ENCODE measurements at regions not wholly inside any gene's neighbourhood (a gene's known extent, or its start where the extent isn't known, plus 50 kb on each side); places are given as distances from the start of the nearest gene placed in this dataset.

DNA sequence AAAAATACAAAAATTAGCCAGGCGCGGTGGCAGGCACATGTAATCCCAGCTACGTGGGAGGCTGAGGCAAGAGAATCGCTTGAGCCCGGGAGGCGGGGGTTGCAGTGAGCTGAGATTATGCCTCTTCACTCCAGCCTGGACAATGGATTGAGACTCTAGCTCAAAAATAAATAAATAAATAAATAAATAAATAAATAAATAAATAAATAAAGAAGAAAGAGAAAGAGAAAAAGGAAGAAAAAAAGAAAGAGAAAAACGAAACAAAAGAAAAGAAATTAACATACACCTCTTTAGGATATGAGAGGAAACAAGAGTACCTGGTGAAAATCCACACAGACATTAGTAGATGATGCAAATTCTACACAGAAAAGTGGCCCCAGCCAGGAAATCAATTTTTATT is 713.7 kb upstream of the POT1 start:
- Histone ChIP-seq H3K27me3 (ENCODE audit: insufficient read depth, low read depth) (no peaks in the 10 kb centered on the region), H3K4me3 (no peak overlapping the region), H2AFZ (no peak overlapping the region), H3F3A (ENCODE audit: insufficient read depth, low read depth) (no peaks in the 10 kb centered on the region), H3K4me1 (replicated peaks; ENCODE audit: insufficient read depth) (no peaks in the 10 kb centered on the region), H3K9me2 (ENCODE audit: insufficient read depth) (no peaks in the 10 kb centered on the region), H3K27ac (no peak overlapping the region), H3K9me3 (ENCODE audit: insufficient read depth, low read depth) (no peaks in the 10 kb centered on the region), H3K36me3 (ENCODE audit: low read depth) (no peaks in the 10 kb centered on the region), H3K79me2 (ENCODE audit: low read depth) (no peaks in the 10 kb centered on the region), H3K4me2 (no peak overlapping the region), H4K20me1 (ENCODE audit: insufficient read depth) (no peaks in the 10 kb centered on the region)
- ChIA-PET CTCF (no interaction called here), POLR2A (ENCODE audit: unreplicated experiment) (no interaction called here)
- intact Hi-C loops (cut with micrococcal nuclease; ENCODE audit: unreplicated experiment) = no loop called here
- no peak for TF ChIP-seq EZH2 (IDR thresholded peaks at IDR 0.05; ENCODE audit: low read depth)
- TF ChIP-seq, protein P1, sequence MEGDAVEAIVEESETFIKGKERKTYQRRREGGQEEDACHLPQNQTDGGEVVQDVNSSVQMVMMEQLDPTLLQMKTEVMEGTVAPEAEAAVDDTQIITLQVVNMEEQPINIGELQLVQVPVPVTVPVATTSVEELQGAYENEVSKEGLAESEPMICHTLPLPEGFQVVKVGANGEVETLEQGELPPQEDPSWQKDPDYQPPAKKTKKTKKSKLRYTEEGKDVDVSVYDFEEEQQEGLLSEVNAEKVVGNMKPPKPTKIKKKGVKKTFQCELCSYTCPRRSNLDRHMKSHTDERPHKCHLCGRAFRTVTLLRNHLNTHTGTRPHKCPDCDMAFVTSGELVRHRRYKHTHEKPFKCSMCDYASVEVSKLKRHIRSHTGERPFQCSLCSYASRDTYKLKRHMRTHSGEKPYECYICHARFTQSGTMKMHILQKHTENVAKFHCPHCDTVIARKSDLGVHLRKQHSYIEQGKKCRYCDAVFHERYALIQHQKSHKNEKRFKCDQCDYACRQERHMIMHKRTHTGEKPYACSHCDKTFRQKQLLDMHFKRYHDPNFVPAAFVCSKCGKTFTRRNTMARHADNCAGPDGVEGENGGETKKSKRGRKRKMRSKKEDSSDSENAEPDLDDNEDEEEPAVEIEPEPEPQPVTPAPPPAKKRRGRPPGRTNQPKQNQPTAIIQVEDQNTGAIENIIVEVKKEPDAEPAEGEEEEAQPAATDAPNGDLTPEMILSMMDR (conservative IDR thresholded peaks at IDR 0.05) = no peak
- DNase-seq = no peak
- BruUV-seq (replicated peaks) = no TSS peak

DNA sequence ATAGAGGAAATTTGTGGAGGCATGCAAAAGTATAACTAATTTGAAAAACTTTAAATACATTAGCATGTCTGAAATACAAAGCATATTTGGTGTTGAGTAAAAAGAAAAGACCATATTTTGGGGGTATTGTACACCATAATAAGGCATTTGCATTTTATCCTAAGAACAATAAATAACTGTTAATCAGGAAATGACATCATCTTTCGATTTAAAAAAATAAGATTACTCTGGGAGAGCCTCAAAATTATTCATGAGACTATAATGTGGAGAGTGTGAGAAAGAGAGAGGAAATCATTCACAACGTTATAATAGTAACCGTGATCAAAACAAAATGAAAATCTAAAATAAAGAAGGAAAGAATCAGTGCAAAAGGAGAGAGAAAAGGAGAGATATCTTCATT is 712.3 kb upstream of the POT1 start:
- H3K27ac ChIP-seq = no peak overlapping the region
- intact Hi-C loops (cut with micrococcal nuclease; ENCODE audit: unreplicated experiment) = no loop called here
- H3K4me1 ChIP-seq (replicated peaks; ENCODE audit: insufficient read depth) = no peaks in the 10 kb centered on the region
- H3K9me3 ChIP-seq (ENCODE audit: insufficient read depth, low read depth) = no peaks in the 10 kb centered on the region
- no peaks in the 10 kb centered on the region for H3K9me2 ChIP-seq (ENCODE audit: insufficient read depth)
- CTCF ChIA-PET = interaction anchor here (0.6 kb wide), 1 partner anchor 428 kb away, joined by 3 read pairs; no protein-coding TSS in a partner anchor
- TF ChIP-seq, protein P1 (conservative IDR thresholded peaks at IDR 0.05) = no peak
- TF ChIP-seq EZH2 (IDR thresholded peaks at IDR 0.05; ENCODE audit: low read depth) = no peak
- BruUV-seq (replicated peaks) = no TSS peak
- no peak overlapping the region for H3K4me2 ChIP-seq
- no peak for DNase-seq
- no peak overlapping the region for H3K4me3 ChIP-seq
- no peaks in the 10 kb centered on the region for H3K36me3 ChIP-seq (ENCODE audit: low read depth)
- no peaks in the 10 kb centered on the region for H3K27me3 ChIP-seq (ENCODE audit: insufficient read depth, low read depth)
- H4K20me1 ChIP-seq (ENCODE audit: insufficient read depth) = no peaks in the 10 kb centered on the region
- H3F3A ChIP-seq (ENCODE audit: insufficient read depth, low read depth) = no peaks in the 10 kb centered on the region
- no peaks in the 10 kb centered on the region for H3K79me2 ChIP-seq (ENCODE audit: low read depth)
- H2AFZ ChIP-seq = no peak overlapping the region; the same call in 1 of the 2 replicates
- POLR2A ChIA-PET (ENCODE audit: unreplicated experiment) = no interaction called here

DNA sequence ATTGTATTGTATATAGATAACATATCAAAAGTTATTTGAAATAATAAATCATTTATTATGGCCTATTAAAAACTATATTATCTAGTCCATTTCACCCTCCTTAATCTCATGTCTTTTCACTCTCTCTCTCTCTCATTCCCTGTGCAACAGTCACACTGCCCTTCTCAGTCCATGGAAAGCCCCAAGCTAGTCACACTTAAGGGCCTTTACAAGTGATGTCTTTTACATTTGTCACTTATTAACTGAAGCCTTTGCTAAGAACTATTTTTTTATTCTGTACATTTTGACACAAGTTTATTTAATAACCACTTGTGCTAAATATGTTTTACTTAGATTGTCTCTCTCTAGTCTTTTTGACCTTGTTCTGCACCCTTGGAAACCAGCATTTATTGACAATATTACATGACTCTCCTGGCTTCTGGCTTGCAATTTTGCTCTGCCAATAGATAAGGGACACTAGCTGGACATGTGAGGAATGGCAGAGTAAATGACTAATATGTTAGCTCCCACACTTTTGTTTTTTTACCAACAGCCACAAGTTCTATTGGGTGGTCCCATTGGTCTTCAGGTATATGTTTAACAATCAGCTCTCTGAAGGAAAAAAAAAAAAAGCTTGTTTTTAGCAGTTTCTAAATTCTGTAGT is 706.8 kb upstream of the POT1 start:
- no peaks in the 10 kb centered on the region for H3K9me2 ChIP-seq (ENCODE audit: insufficient read depth)
- ChIA-PET POLR2A (ENCODE audit: unreplicated experiment) (interaction anchor here (0.6 kb wide), 1 partner anchor 235 kb away, joined by 4 read pairs; no protein-coding TSS in a partner anchor), CTCF (no interaction called here)
- TF ChIP-seq, protein P1 (conservative IDR thresholded peaks at IDR 0.05) = no peak
- no peak for TF ChIP-seq EZH2 (IDR thresholded peaks at IDR 0.05; ENCODE audit: low read depth)
- no peaks in the 10 kb centered on the region for H3K79me2 ChIP-seq (ENCODE audit: low read depth)
- H4K20me1 ChIP-seq (ENCODE audit: insufficient read depth) = no peaks in the 10 kb centered on the region
- no peaks in the 10 kb centered on the region for H3K36me3 ChIP-seq (ENCODE audit: low read depth)
- H3K9me3 ChIP-seq (ENCODE audit: insufficient read depth, low read depth) = no peaks in the 10 kb centered on the region
- no peak overlapping the region for H3K4me2 ChIP-seq
- no peak overlapping the region for H3K27ac ChIP-seq
- no peaks in the 10 kb centered on the region for H3K27me3 ChIP-seq (ENCODE audit: insufficient read depth, low read depth)
- no TSS peak for BruUV-seq (replicated peaks)
- no peak overlapping the region for H3K4me3 ChIP-seq
- H3F3A ChIP-seq (ENCODE audit: insufficient read depth, low read depth) = no peaks in the 10 kb centered on the region
- H3K4me1 ChIP-seq (replicated peaks; ENCODE audit: insufficient read depth) = no peaks in the 10 kb centered on the region
- no peak overlapping the region for H2AFZ ChIP-seq
- intact Hi-C loops (cut with micrococcal nuclease; ENCODE audit: unreplicated experiment) = no loop called here
- no peak for DNase-seq
